ENCODE measurements at regions not wholly inside any gene's neighbourhood (a gene's known extent, or its start where the extent isn't known, plus 50 kb on each side); places are given as distances from the start of the nearest gene placed in this dataset.

- 12% methylated on average over 3 of the region's 3 CpGs; no CpG with 5 or more reads in 1 of the 2 experiments for WGBS, 2 experiments (ENCODE audit: extremely low coverage in 1 of 2, insufficient coverage in 1 of 2, insufficient read length in 1 of 2, insufficient replicate concordance in 2 of 2, low coverage in 1 of 2, low lambda C conversion rate in 2 of 2, missing lambda C conversion rate in 1 of 2)
- no peaks in the 10 kb centered on the region for H3K79me2 ChIP-seq (ENCODE audit: control insufficient read depth in 1 of 2, insufficient read depth in 2 of 2, low read length in 2 of 2)
- H2BK15ac ChIP-seq (ENCODE audit: low read length): no peak overlapping the region
- H2BK120ac ChIP-seq (replicated peaks; ENCODE audit: low read depth, low read length): no peak overlapping the region
- no peak overlapping the region for H2BK12ac ChIP-seq (ENCODE audit: low read depth, low read length)
- FAIRE-seq: peak; percentile 100
- peak; percentile 55 to 73 for DNase-seq (ENCODE audit: low read depth in 1 of 2, low spot score in 2 of 2)
- no peak overlapping the region for H3K4ac ChIP-seq (replicated peaks; ENCODE audit: insufficient read length, low read depth, low read length)
- H3K79me1 ChIP-seq (ENCODE audit: low read depth, low read length): no peaks in the 10 kb centered on the region
- H3K23ac ChIP-seq (ENCODE audit: insufficient read length): no peak overlapping the region
- ChIA-PET POLR2A (ENCODE audit: partially characterized antibody) (interaction anchor here (0.9 to 2.0 kb wide), 2 partner anchors 74 to 84 kb away, joined by 3 to 5 read pairs; no protein-coding TSS in a partner anchor), CTCF (ENCODE audit: partially characterized antibody) (interaction anchor here (0.6 to 1.4 kb wide), 3 partner anchors 18 to 202 kb away, joined by 3 to 4 read pairs (median 3); no protein-coding TSS in a partner anchor)
- H3K4me2 ChIP-seq (ENCODE audit: insufficient read depth in 1 of 2, low read depth in 2 of 2, low read length in 2 of 2): peak overlapping the region in 1 of 2 experiments; percentile 31; a peak in 1 of 4 replicates
- H3K36me3 ChIP-seq (ENCODE audit: control insufficient read depth in 2 of 4, insufficient read depth in 4 of 4, low read length in 3 of 4): no peaks in the 10 kb centered on the region
- H3K23me2 ChIP-seq (ENCODE audit: low read depth, low read length): no peaks in the 10 kb centered on the region
- no peak overlapping the region for H3K14ac ChIP-seq (ENCODE audit: insufficient read length)
- H3K9ac ChIP-seq (replicated peaks in 1 of 4; ENCODE audit: extremely low read depth in 1 of 4, low read depth in 3 of 4, low read length in 3 of 4): no peak overlapping the region
- H2AK5ac ChIP-seq (ENCODE audit: low read depth, low read length): no peak overlapping the region
- H4K5ac ChIP-seq (ENCODE audit: insufficient read length, low read depth, low read length): no peak overlapping the region
- H2BK5ac ChIP-seq (ENCODE audit: low read depth, low read length): no peak overlapping the region
- H3K56ac ChIP-seq (replicated peaks; ENCODE audit: insufficient read length, low read depth, low read length): no peak overlapping the region
- peaks cover 0 to 3% (median 0%) of the 10 kb centered on the region in 4 experiments; a peak in 1 of 7 replicates for H3K4me1 ChIP-seq (replicated peaks in 1 of 4; ENCODE audit: control insufficient read depth in 3 of 4, insufficient read depth in 4 of 4, low read length in 3 of 4)
- no peak overlapping the region for H3K27ac ChIP-seq (ENCODE audit: low read depth, low read length)
- no peak overlapping the region for H3K18ac ChIP-seq (ENCODE audit: extremely low read depth, low read length)
- no peaks in the 10 kb centered on the region for H4K20me1 ChIP-seq (replicated peaks in 1 of 2; ENCODE audit: control insufficient read depth in 1 of 2, insufficient read depth in 2 of 2, low read length in 2 of 2)
- H3K9me3 ChIP-seq (ENCODE audit: insufficient read depth in 2 of 2, low read depth in 1 of 2, low read length in 1 of 2): no peaks in the 10 kb centered on the region
- H2BK20ac ChIP-seq (ENCODE audit: low read length): no peak overlapping the region
- H3K27me3 ChIP-seq (replicated peaks in 1 of 4; ENCODE audit: control insufficient read depth in 3 of 4, extremely low read depth in 1 of 4, insufficient read depth in 3 of 4, low read length in 3 of 4): no peaks in the 10 kb centered on the region
- H2AFZ ChIP-seq (ENCODE audit: low read length): no peak overlapping the region
- no peak overlapping the region for H4K8ac ChIP-seq (ENCODE audit: extremely low read depth, insufficient read depth, low read length)
- no peak overlapping the region for H4K91ac ChIP-seq (replicated peaks; ENCODE audit: insufficient read length, low read length)
- H3K4me3 ChIP-seq (ENCODE audit: extremely low read depth in 1 of 4, insufficient read depth in 2 of 4, low read depth in 3 of 4, low read length in 4 of 4): peak overlapping the region in 1 of 4 experiments; percentile 38; a peak in 2 of 8 replicates
- TF ChIP-seq POLR2A (IDR thresholded peaks at IDR 0.05; ENCODE audit: control extremely low read depth in 1 of 2, low read depth in 2 of 2, low read length in 2 of 2) (peak in 1 of 2 experiments; percentile 39; a peak in 1 of 3 replicates), CBX8 (IDR thresholded peaks at IDR 0.05; ENCODE audit: borderline replicate concordance, low read depth, low read length) (no peak), CHD1 (IDR thresholded peaks at IDR 0.05; ENCODE audit: low read depth, low read length) (no peak; the same call in 1 of the 2 replicates), TCF12 (IDR thresholded peaks at IDR 0.05; ENCODE audit: low read depth, low read length) (no peak), MAFK (IDR thresholded peaks at IDR 0.05; ENCODE audit: low read depth, low read length) (peak; percentile 58; the same call in 1 of the 2 replicates), KDM5A (IDR thresholded peaks at IDR 0.05; ENCODE audit: low read length) (no peak), ZNF274 (IDR thresholded peaks at IDR 0.05; ENCODE audit: borderline replicate concordance, extremely low read depth, low read length) (no peak), POLR2AphosphoS5 (IDR thresholded peaks at IDR 0.05; ENCODE audit: low read depth, low read length) (peak; percentile 69; the same call in 1 of the 2 replicates)
Observed at GRCh38 chr1:222928212-222928611, 113.4 kb downstream of the DISP1 start.
